ENCODE measurements at regions not wholly inside any gene's neighbourhood (a gene's known extent, or its start where the extent isn't known, plus 50 kb on each side); places are given as distances from the start of the nearest gene placed in this dataset.

- Histone ChIP-seq H3K36me3 (ENCODE audit: control insufficient read depth in 2 of 2, extremely low read depth in 1 of 2, insufficient read depth in 2 of 2, low read length in 2 of 2) (no peaks in the 10 kb centered on the region), H3K27me3 (ENCODE audit: control insufficient read depth, extremely low read depth, insufficient read depth, low read length) (no peaks in the 10 kb centered on the region), H3K79me2 (ENCODE audit: control insufficient read depth, insufficient read depth, low read length) (no peaks in the 10 kb centered on the region), H2AFZ (ENCODE audit: control insufficient read depth, low read length) (no peak overlapping the region), H3K4me1 (ENCODE audit: control insufficient read depth, extremely low read depth, insufficient read depth, low read length) (no peaks in the 10 kb centered on the region), H4K20me1 (ENCODE audit: control insufficient read depth, extremely low read depth, insufficient read depth, low read length) (no peaks in the 10 kb centered on the region), H3K4me3 (ENCODE audit: control insufficient read depth in 2 of 3, extremely low read depth in 1 of 3, insufficient read depth in 2 of 3, low read depth in 1 of 3, low read length in 3 of 3) (no peak overlapping the region), H3K27ac (ENCODE audit: control insufficient read depth, insufficient read depth, low read length) (no peak overlapping the region), H3K9me1 (ENCODE audit: control insufficient read depth, extremely low read depth, insufficient read depth, low read length) (no peaks in the 10 kb centered on the region), H3K4me2 (ENCODE audit: control insufficient read depth, extremely low read depth, insufficient read depth, low read depth, low read length) (no peak overlapping the region), H3K9ac (ENCODE audit: control insufficient read depth, extremely low read depth, insufficient read depth, low read length) (no peak overlapping the region), H3K9me3 (ENCODE audit: control insufficient read depth, low read depth, low read length) (no peaks in the 10 kb centered on the region)
- TF ChIP-seq CTCF (optimal IDR thresholded peaks at IDR 0.05 in 1 of 3, IDR thresholded peaks at IDR 0.05 in 1 of 3, conservative IDR thresholded peaks at IDR 0.05 in 1 of 3; ENCODE audit: extremely low read depth in 1 of 3, insufficient read depth in 2 of 3, low read length in 3 of 3) (no peak), EZH2 (IDR thresholded peaks at IDR 0.05; ENCODE audit: low read length) (no peak)
- dilution Hi-C loops (cut with MboI; ENCODE audit: extremely low pct_ligation_motif_present, low sequenced_read_pairs): no loop called here
- no peak for DNase-seq (ENCODE audit: low read depth, low spot score)
- FAIRE-seq: no peak
These were observed 554.4 kb upstream of the LRRTM1 start for GRCh38 chr2:80858965-80859364.

- TF ChIP-seq EZH2 (IDR thresholded peaks at IDR 0.05; ENCODE audit: low read length) (no peak), CTCF (optimal IDR thresholded peaks at IDR 0.05 in 1 of 3, IDR thresholded peaks at IDR 0.05 in 1 of 3, conservative IDR thresholded peaks at IDR 0.05 in 1 of 3; ENCODE audit: extremely low read depth in 1 of 3, insufficient read depth in 2 of 3, low read length in 3 of 3) (no peak)
- Histone ChIP-seq H3K36me3 (ENCODE audit: control insufficient read depth in 2 of 2, extremely low read depth in 1 of 2, insufficient read depth in 2 of 2, low read length in 2 of 2) (no peaks in the 10 kb centered on the region), H3K9ac (ENCODE audit: control insufficient read depth, extremely low read depth, insufficient read depth, low read length) (no peak overlapping the region), H3K4me3 (ENCODE audit: control insufficient read depth in 2 of 3, extremely low read depth in 1 of 3, insufficient read depth in 2 of 3, low read depth in 1 of 3, low read length in 3 of 3) (no peak overlapping the region), H3K4me1 (ENCODE audit: control insufficient read depth, extremely low read depth, insufficient read depth, low read length) (no peaks in the 10 kb centered on the region), H3K79me2 (ENCODE audit: control insufficient read depth, insufficient read depth, low read length) (no peaks in the 10 kb centered on the region), H3K9me1 (ENCODE audit: control insufficient read depth, extremely low read depth, insufficient read depth, low read length) (no peaks in the 10 kb centered on the region), H3K27ac (ENCODE audit: control insufficient read depth, insufficient read depth, low read length) (no peak overlapping the region), H3K27me3 (ENCODE audit: control insufficient read depth, extremely low read depth, insufficient read depth, low read length) (no peaks in the 10 kb centered on the region), H4K20me1 (ENCODE audit: control insufficient read depth, extremely low read depth, insufficient read depth, low read length) (no peaks in the 10 kb centered on the region), H2AFZ (ENCODE audit: control insufficient read depth, low read length) (no peak overlapping the region), H3K9me3 (ENCODE audit: control insufficient read depth, low read depth, low read length) (no peaks in the 10 kb centered on the region), H3K4me2 (ENCODE audit: control insufficient read depth, extremely low read depth, insufficient read depth, low read depth, low read length) (no peak overlapping the region)
- FAIRE-seq (no peak), DNase-seq (ENCODE audit: low read depth, low spot score) (no peak)
- dilution Hi-C loops (cut with MboI; ENCODE audit: extremely low pct_ligation_motif_present, low sequenced_read_pairs): no loop called here
These were observed 551.7 kb upstream of the LRRTM1 start for GRCh38 chr2:80856227-80856626.
